Neutrophil (primary cell): ENCODE measurements at regions not wholly inside any gene's neighbourhood (a gene's known extent, or its start where the extent isn't known, plus 50 kb on each side); places are given as distances from the start of the nearest gene placed in this dataset.

Experiments used
- H3K27ac ChIP-seq: fragments of 200-600 bp; sonication (generic); 2 replicates; pipeline ENCODE4 v1.5.1; 2016; ENCODE audit warnings: mild to moderate bottlenecking, moderate library complexity
- H3K27me3 ChIP-seq: fragments of 200-600 bp; sonication (generic); 2 replicates; pipeline ENCODE4 v1.6.0; 2016; ENCODE audit warnings: mild to moderate bottlenecking
- H3K36me3 ChIP-seq: fragments of 200-600 bp; sonication (generic); 2 replicates; pipeline ENCODE4 v1.5.1; 2017
- H3K4me1 ChIP-seq, 2 experiments: fragments of 200-600 bp in 1 of 2; sonication (generic) in 1 of 2; 1 replicate in 1 of 2; 2 replicates in 1 of 2; pipeline versions ENCODE4 v1.5.1 to v1.6.1; 2013 to 2016; ENCODE audit warnings: low read depth in 1 of 2, low read length in 1 of 2, mild to moderate bottlenecking in 1 of 2, moderate library complexity in 1 of 2; ENCODE audit not compliant: control insufficient read depth in 1 of 2, insufficient read depth in 1 of 2
- H3K4me3 ChIP-seq, 2 experiments: fragments of 200-600 bp in 1 of 2; sonication (generic) in 1 of 2; 1 replicate in 1 of 2; 2 replicates in 1 of 2; pipeline ENCODE4 v1.5.1; 2013 to 2016; ENCODE audit warnings: low read depth in 1 of 2, low read length in 1 of 2, mild to moderate bottlenecking in 1 of 2, moderate library complexity in 1 of 2
- H3K9me3 ChIP-seq: fragments of 200-600 bp; sonication (generic); 2 replicates; pipeline ENCODE4 v1.5.1; 2016
- CTCF ChIP-seq: fragments of 200-600 bp; sonication (generic); IDR thresholded peaks from 2 replicates; pipeline ENCODE4 v1.5.1; 2016; ENCODE audit warnings: antibody characterized with exemption

GRCh38 chr3:170765419-170766078 is 104.4 kb downstream of the RPL22L1 start:
- H3K36me3 ChIP-seq: no peaks in the 10 kb centered on the region
- no peak overlapping the region for H3K27ac ChIP-seq
- no peak for TF ChIP-seq CTCF
- no peak overlapping the region for H3K4me3 ChIP-seq
- no peaks in the 10 kb centered on the region for H3K9me3 ChIP-seq
- H3K4me1 ChIP-seq: no peaks in the 10 kb centered on the region
- H3K27me3 ChIP-seq: no peaks in the 10 kb centered on the region

GRCh38 chr3:170764017-170764416 is 106.0 kb downstream of the RPL22L1 start:
- no peaks in the 10 kb centered on the region for H3K27me3 ChIP-seq
- no peaks in the 10 kb centered on the region for H3K4me1 ChIP-seq
- H3K4me3 ChIP-seq: no peak overlapping the region
- no peak overlapping the region for H3K27ac ChIP-seq
- no peaks in the 10 kb centered on the region for H3K9me3 ChIP-seq
- no peak for TF ChIP-seq CTCF
- H3K36me3 ChIP-seq: no peaks in the 10 kb centered on the region

- no peaks in the 10 kb centered on the region for H3K4me1 ChIP-seq
Measured at GRCh38 chr3:170762064-170762463, 107.9 kb downstream of the RPL22L1 start.

GRCh38 chr3:170761103-170761502 is 108.9 kb downstream of the RPL22L1 start:
- H3K27me3 ChIP-seq: no peaks in the 10 kb centered on the region
- no peak overlapping the region for H3K4me3 ChIP-seq
- H3K27ac ChIP-seq: no peak overlapping the region
- H3K9me3 ChIP-seq: no peaks in the 10 kb centered on the region
- H3K4me1 ChIP-seq: no peaks in the 10 kb centered on the region
- no peak for TF ChIP-seq CTCF
- H3K36me3 ChIP-seq: no peaks in the 10 kb centered on the region

More at GRCh38 chr3:170762064-170762463, 107.9 kb downstream of the RPL22L1 start:
- no peaks in the 10 kb centered on the region for H3K27me3 ChIP-seq
- no peak overlapping the region for H3K4me3 ChIP-seq
- no peaks in the 10 kb centered on the region for H3K9me3 ChIP-seq
- no peak overlapping the region for H3K27ac ChIP-seq
- H3K36me3 ChIP-seq: no peaks in the 10 kb centered on the region
- TF ChIP-seq CTCF: no peak

- no peaks in the 10 kb centered on the region for H3K36me3 ChIP-seq
- no peak overlapping the region for H3K4me3 ChIP-seq
- no peak overlapping the region for H3K27ac ChIP-seq
- no peaks in the 10 kb centered on the region for H3K9me3 ChIP-seq
- H3K27me3 ChIP-seq: no peaks in the 10 kb centered on the region
- no peaks in the 10 kb centered on the region for H3K4me1 ChIP-seq
- no peak for TF ChIP-seq CTCF
Measured at GRCh38 chr3:170760174-170760526, 109.8 kb downstream of the RPL22L1 start.
